ENCODE measurements at regions not wholly inside any gene's neighbourhood (a gene's known extent, or its start where the extent isn't known, plus 50 kb on each side); places are given as distances from the start of the nearest gene placed in this dataset.

GRCh38 chr21:24076179-24076578 lies 1531.1 kb downstream of the MRPL39 start:
- TF ChIP-seq EZH2 (IDR thresholded peaks at IDR 0.05; ENCODE audit: insufficient read depth, poor library complexity, severe bottlenecking) (no peak), EZH2phosphoT487 (IDR thresholded peaks at IDR 0.05; ENCODE audit: insufficient read depth, low read depth) (no peak)

All from GM23248 (cell line).